Cardiac muscle cell (in vitro differentiated cells and primary cell): ENCODE measurements at regions not wholly inside any gene's neighbourhood (a gene's known extent, or its start where the extent isn't known, plus 50 kb on each side); places are given as distances from the start of the nearest gene placed in this dataset.

ENCODE experiments used
- DNase-seq, 2 donors: peaks; one replicate each; pipeline versions ENCODE4 v3.0.0 to v3.0.0-alpha.2; 2010 to 2017; ENCODE audit warnings: low read depth in 1 of 2, low spot score in 1 of 2
- H3K27ac ChIP-seq: fragments of 200-600 bp; sonication (generic); 2 replicates; pipeline ENCODE4 v1.5.1; 2016
- H3K27me3 ChIP-seq: fragments of 200-600 bp; sonication (generic); 2 replicates; pipeline ENCODE4 v1.6.0; 2016; ENCODE audit warnings: control low read depth
- H3K36me3 ChIP-seq: fragments of 200-600 bp; sonication (generic); 2 replicates; pipeline ENCODE4 v1.5.1; 2016; ENCODE audit warnings: control low read depth
- H3K4me1 ChIP-seq: fragments of 200-600 bp; sonication (generic); 2 replicates; pipeline ENCODE4 v1.8.1; 2017; ENCODE audit warnings: low read depth, mild to moderate bottlenecking, mixed run types
- H3K4me3 ChIP-seq: fragments of 200-600 bp; sonication (generic); 2 replicates; pipeline ENCODE4 v1.5.1; 2016; ENCODE audit warnings: mild to moderate bottlenecking
- H3K9me3 ChIP-seq: fragments of 200-600 bp; sonication (generic); 2 replicates; pipeline ENCODE4 v1.5.1; 2017; ENCODE audit warnings: low read depth, mild to moderate bottlenecking, control low read depth
- TF ChIP-seq, protein P1 (sequence below): IDR thresholded peaks from 2 replicates; pipeline ENCODE4 v1.5.1; 2012; ENCODE audit warnings: low read depth, mild to moderate bottlenecking, low read length

DNA sequence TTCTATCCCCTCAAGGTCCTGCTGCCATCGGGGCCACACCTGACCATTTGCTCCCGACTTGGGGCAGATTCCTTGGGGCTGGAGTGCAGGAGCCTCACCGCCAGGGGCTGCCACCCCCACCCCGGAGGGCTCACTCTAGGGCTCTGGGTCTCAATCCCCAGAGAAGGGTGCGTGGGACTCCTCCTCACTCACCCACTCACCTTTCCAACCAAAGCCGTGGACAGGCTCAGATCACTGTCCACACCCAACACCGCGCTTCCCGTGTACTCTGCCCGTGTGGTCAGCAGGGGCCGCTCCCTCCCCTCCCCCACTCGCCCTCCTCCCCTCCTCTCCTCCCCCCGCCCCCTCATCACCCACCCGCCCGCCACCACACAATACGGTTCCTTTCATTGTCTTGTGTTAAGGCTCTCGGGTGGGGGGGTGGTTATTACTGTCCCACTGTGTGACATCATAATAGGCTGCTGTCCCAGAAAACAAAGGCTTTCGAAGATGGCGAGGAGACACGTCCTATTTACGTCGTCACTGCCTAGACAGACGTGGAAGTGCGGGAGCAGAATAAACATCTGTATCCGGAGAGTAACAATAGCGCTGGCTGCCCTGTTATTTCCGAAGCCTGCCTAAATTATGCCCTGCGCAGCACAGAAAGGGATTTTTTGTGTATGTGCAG, 85.8 kb downstream of the YTHDF1 start:
- H3K27ac ChIP-seq = no peak overlapping the region
- no peaks in the 10 kb centered on the region for H3K9me3 ChIP-seq
- DNase-seq = peak in 1 of 2 donors; percentile 3
- H3K4me3 ChIP-seq = no peak overlapping the region
- H3K4me1 ChIP-seq = no peaks in the 10 kb centered on the region
- H3K27me3 ChIP-seq = peaks cover 54% of the 10 kb centered on the region
- TF ChIP-seq, protein P1, sequence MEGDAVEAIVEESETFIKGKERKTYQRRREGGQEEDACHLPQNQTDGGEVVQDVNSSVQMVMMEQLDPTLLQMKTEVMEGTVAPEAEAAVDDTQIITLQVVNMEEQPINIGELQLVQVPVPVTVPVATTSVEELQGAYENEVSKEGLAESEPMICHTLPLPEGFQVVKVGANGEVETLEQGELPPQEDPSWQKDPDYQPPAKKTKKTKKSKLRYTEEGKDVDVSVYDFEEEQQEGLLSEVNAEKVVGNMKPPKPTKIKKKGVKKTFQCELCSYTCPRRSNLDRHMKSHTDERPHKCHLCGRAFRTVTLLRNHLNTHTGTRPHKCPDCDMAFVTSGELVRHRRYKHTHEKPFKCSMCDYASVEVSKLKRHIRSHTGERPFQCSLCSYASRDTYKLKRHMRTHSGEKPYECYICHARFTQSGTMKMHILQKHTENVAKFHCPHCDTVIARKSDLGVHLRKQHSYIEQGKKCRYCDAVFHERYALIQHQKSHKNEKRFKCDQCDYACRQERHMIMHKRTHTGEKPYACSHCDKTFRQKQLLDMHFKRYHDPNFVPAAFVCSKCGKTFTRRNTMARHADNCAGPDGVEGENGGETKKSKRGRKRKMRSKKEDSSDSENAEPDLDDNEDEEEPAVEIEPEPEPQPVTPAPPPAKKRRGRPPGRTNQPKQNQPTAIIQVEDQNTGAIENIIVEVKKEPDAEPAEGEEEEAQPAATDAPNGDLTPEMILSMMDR = no peak
- H3K36me3 ChIP-seq = no peaks in the 10 kb centered on the region

DNA sequence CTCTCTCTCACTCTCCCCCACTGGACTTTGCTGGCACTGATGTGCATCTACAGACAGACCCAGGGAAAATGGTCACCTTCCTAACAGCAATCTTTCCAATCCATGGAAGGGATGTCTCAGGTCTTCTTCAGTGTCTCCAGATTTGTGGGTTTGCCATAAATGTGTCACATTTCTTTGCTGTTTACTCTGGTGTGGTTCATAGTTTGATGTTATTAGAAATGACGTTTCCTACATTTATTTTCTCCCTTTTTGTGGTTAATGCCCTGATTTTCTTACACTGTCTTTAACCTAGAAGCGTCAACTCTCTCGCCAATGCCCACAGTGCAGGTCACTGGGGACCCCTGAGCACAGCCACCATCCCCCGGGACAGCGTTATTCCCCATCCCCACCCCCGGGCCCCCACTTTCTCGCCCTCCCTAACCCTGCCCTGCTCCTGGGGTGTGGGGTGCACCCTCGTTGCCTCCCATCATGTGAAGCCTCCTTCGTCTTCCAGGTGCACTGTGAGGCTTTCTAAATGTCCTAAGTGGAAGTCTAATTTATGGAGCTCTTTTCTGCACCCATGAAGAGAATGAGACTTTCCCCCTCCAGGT, 86.5 kb downstream of the YTHDF1 start:
- Histone ChIP-seq H3K27me3 (peaks cover 54% of the 10 kb centered on the region), H3K27ac (no peak overlapping the region), H3K36me3 (no peaks in the 10 kb centered on the region), H3K9me3 (no peaks in the 10 kb centered on the region), H3K4me3 (no peak overlapping the region), H3K4me1 (no peaks in the 10 kb centered on the region)
- no peak for DNase-seq
- TF ChIP-seq, protein P1 = no peak

DNA sequence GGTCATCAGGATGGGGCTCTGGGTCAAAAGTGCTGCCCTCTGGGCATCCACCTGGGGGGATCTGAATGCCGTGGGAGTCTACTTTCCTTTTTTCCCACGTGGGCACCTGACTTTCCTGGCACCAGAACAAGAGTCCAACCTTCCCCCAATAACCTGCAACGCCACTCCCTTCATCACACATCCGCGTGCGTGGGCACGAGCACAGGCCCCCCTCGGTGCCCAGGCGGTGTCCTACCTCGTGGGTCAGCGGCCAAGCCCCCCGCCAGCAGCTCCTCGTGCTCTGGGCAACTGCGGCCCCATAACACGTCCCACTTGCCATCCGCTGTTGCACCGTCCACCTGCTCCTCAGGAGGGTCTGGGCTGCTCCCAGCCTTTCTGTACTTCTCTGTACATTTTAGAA, 87.0 kb downstream of the YTHDF1 start:
- Histone ChIP-seq H3K4me1 (no peaks in the 10 kb centered on the region), H3K9me3 (no peaks in the 10 kb centered on the region), H3K27me3 (peaks cover 54% of the 10 kb centered on the region), H3K36me3 (no peaks in the 10 kb centered on the region), H3K4me3 (no peak overlapping the region), H3K27ac (no peak overlapping the region)
- DNase-seq = no peak
- TF ChIP-seq, protein P1 = no peak

DNA sequence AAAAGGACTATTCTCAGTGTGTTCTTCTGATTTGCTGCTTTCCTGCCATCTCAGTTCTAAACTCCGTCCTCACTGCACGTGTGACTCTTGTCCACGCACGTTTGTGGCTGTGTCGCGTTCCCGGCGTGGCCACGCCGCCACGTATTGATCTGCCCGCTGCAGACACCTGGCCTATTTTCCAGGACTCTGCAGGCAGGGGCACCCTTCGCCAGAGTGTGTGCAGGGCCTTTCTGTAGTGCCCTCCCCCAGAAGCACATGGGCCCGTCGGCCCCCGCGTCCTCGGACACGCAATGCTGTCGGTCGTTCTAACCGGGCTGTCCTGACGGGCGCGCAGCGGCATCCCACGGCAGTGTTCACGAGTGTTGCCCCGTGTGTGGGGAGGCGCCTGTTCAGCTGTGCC, 87.6 kb downstream of the YTHDF1 start:
- no peak for DNase-seq
- H3K27me3 ChIP-seq = peaks cover 54% of the 10 kb centered on the region
- no peak overlapping the region for H3K27ac ChIP-seq
- no peaks in the 10 kb centered on the region for H3K4me1 ChIP-seq
- H3K36me3 ChIP-seq = no peaks in the 10 kb centered on the region
- H3K9me3 ChIP-seq = no peaks in the 10 kb centered on the region
- TF ChIP-seq, protein P1 = no peak
- no peak overlapping the region for H3K4me3 ChIP-seq

DNA sequence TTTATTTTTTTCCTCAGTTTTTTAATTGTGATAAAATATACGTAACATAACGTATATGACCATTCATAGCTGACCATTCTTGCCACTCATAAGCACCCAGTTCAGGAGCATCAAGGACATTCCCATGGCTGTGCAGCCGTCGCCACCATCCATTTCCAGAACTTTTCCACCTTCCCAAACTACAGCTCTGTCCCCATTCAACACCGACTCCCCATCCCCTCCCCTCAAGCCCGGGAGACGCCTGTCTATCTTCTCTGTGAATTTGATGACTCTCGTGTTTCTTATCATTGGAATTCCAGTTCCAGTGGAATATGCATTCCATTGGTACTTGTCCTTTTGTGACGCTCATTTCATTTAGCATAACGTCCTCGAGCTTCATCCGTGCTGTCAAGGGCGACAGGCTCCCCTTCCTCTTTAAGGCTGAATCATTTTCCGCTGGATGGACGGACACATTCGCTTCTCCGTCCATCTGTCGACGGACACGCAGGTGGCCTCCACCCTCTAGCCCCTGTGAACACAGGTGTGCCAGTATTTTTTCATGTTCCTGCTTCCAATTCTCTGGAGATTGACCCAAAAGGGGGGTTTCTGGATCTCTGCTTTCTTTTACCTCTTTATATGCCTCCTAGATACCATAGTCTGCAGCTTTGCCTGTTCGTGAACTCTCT, 88.1 kb downstream of the YTHDF1 start:
- Histone ChIP-seq H3K27me3 (peaks cover 54% of the 10 kb centered on the region), H3K36me3 (no peaks in the 10 kb centered on the region), H3K27ac (no peak overlapping the region), H3K9me3 (no peaks in the 10 kb centered on the region), H3K4me1 (no peaks in the 10 kb centered on the region), H3K4me3 (no peak overlapping the region)
- TF ChIP-seq, protein P1 = no peak
- no peak for DNase-seq
